ENCODE measurements at regions not wholly inside any gene's neighbourhood (a gene's known extent, or its start where the extent isn't known, plus 50 kb on each side); places are given as distances from the start of the nearest gene placed in this dataset.
"Not testable (repeated sequence)": the region's sequence is repeated elsewhere in the genome, so short reads cannot be mapped to it uniquely, and the experiment has no call there.

DNA sequence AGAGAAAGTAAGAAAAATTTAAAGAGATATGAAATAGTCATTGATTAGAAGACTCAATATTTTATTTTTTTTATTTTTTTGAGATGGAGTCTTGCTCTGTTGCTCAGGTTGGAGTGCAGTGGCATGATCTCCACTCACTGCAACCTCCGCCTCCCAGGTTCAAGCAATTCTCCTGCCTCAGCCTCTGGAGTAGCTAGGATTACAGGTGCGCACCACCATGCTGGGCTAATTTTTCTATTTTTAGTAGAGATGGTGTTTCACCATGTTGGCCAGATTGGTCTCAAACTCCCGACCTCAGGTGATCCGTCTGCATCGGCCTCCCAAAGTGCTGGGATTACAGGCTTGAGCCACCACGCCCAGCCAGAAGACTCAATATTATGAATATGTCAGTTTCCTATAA is 672.6 kb downstream of the UQCRFS1 start:
- TF ChIP-seq, protein P1, sequence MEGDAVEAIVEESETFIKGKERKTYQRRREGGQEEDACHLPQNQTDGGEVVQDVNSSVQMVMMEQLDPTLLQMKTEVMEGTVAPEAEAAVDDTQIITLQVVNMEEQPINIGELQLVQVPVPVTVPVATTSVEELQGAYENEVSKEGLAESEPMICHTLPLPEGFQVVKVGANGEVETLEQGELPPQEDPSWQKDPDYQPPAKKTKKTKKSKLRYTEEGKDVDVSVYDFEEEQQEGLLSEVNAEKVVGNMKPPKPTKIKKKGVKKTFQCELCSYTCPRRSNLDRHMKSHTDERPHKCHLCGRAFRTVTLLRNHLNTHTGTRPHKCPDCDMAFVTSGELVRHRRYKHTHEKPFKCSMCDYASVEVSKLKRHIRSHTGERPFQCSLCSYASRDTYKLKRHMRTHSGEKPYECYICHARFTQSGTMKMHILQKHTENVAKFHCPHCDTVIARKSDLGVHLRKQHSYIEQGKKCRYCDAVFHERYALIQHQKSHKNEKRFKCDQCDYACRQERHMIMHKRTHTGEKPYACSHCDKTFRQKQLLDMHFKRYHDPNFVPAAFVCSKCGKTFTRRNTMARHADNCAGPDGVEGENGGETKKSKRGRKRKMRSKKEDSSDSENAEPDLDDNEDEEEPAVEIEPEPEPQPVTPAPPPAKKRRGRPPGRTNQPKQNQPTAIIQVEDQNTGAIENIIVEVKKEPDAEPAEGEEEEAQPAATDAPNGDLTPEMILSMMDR (IDR thresholded peaks at IDR 0.05): not testable (repeated sequence)
- not testable (repeated sequence) for TF ChIP-seq POLR2A (IDR thresholded peaks at IDR 0.05)
